CD8-positive, alpha-beta memory T cell (primary cell): ENCODE measurements at regions not wholly inside any gene's neighbourhood (a gene's known extent, or its start where the extent isn't known, plus 50 kb on each side); places are given as distances from the start of the nearest gene placed in this dataset.

Source experiments
- CTCF ChIA-PET: fragments of 350-600 bp; sonication (Branson Sonifier 250); formaldehyde crosslinking; loops from one replicate; lab custom pipeline; 2021; ENCODE audit warnings: antibody characterized with exemption; lab: Charles Lee
- POLR2A ChIA-PET: fragments of 350-600 bp; sonication (Branson Sonifier 250); formaldehyde crosslinking; loops from one replicate; lab custom pipeline; 2021; ENCODE audit warnings: antibody characterized with exemption; lab: Charles Lee
- DNase-seq, 5 donors: peaks; one replicate each; pipeline versions ENCODE4 v3.0.0 to v3.0.0-alpha.2; 2020 to 2022; ENCODE audit warnings: mixed read lengths in 1 of 5
- H3K27ac ChIP-seq: one replicate; pipeline ENCODE4 v1.7.0; 2013; ENCODE audit warnings: low read depth, mild to moderate bottlenecking, low read length, moderate library complexity
- H3K27me3 ChIP-seq: 2 replicates; pipeline ENCODE4 v1.7.0; 2013; ENCODE audit warnings: low read length, mild to moderate bottlenecking; ENCODE audit not compliant: insufficient read depth, poor library complexity, severe bottlenecking
- H3K36me3 ChIP-seq: 2 replicates; pipeline ENCODE4 v1.7.0; 2013; ENCODE audit warnings: mild to moderate bottlenecking, low read length, moderate library complexity; ENCODE audit not compliant: insufficient read depth
- H3K4me1 ChIP-seq: 2 replicates; pipeline ENCODE4 v1.7.0; 2013; ENCODE audit warnings: mild to moderate bottlenecking, low read length, moderate library complexity; ENCODE audit not compliant: insufficient read depth
- H3K4me3 ChIP-seq: 2 replicates; pipeline ENCODE4 v1.7.0; 2013; ENCODE audit warnings: mild to moderate bottlenecking, low read length
- H3K9me3 ChIP-seq: 2 replicates; pipeline ENCODE4 v1.7.0; 2013; ENCODE audit warnings: mild to moderate bottlenecking, low read length
- H3K27ac Mint-ChIP-seq, 8 donors: one replicate each; pipeline ENCODE4 v1.8.0; 2020 to 2021; ENCODE audit warnings: mixed read lengths in 8 of 8, mild to moderate bottlenecking in 6 of 8, inconsistent platforms in 3 of 8, moderate library complexity in 3 of 8
- H3K27me3 Mint-ChIP-seq, 2 donors: one replicate each; pipeline ENCODE4 v1.8.0; 2020 to 2021; ENCODE audit warnings: mixed read lengths in 2 of 2, mild to moderate bottlenecking in 1 of 2, moderate library complexity in 1 of 2
- H3K36me3 Mint-ChIP-seq, 3 donors: one replicate each; pipeline ENCODE4 v1.8.0; 2020 to 2021; ENCODE audit warnings: mixed read lengths in 3 of 3, inconsistent platforms in 1 of 3, mild to moderate bottlenecking in 1 of 3
- H3K4me1 Mint-ChIP-seq, 3 donors: one replicate each; pipeline ENCODE4 v1.8.0; 2020 to 2021; ENCODE audit warnings: mixed read lengths in 3 of 3, inconsistent platforms in 1 of 3, mild to moderate bottlenecking in 1 of 3
- H3K4me3 Mint-ChIP-seq, 7 donors: one replicate each; pipeline ENCODE4 v1.8.0; 2020 to 2021; ENCODE audit warnings: mixed read lengths in 7 of 7, mild to moderate bottlenecking in 6 of 7, moderate library complexity in 4 of 7, inconsistent platforms in 2 of 7
- H3K9me3 Mint-ChIP-seq, 5 donors: one replicate each; pipeline ENCODE4 v1.8.0; 2020 to 2022; ENCODE audit warnings: mixed read lengths in 5 of 5, mild to moderate bottlenecking in 3 of 5, moderate library complexity in 2 of 5, inconsistent platforms in 1 of 5

DNA sequence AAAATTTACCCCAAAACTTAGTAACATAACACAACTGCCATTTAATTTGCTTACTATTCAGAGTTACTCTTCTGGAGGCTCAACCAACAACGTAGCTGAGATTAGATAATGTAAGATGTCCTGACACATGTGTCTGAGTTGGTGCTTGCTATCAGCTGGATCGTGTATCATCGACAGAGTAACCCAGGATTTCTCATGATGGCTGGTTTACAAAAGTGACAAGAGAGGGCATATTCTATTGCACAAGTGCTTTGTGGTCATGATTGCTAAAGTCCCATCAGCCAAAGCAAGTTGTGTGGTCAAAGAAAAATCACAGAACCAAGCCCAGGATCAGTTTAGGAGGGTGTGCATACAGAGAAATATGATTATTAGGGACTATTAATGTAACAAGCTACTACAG, 73.4 kb downstream of the CAPZA3 start:
- Mint-ChIP-seq H3K9me3 (peaks cover 0 to 2% (median 0%) of the 10 kb centered on the region in 5 donors), H3K4me1 (no peaks in the 10 kb centered on the region), H3K27me3 (no peaks in the 10 kb centered on the region), H3K27ac (no peak overlapping the region), H3K4me3 (no peak overlapping the region), H3K36me3 (no peaks in the 10 kb centered on the region)
- ChIA-PET POLR2A (no interaction called here), CTCF (no interaction called here)
- H3K36me3 ChIP-seq, result no peaks in the 10 kb centered on the region
- no peak overlapping the region for H3K4me3 ChIP-seq
- H3K27ac ChIP-seq, result no peak overlapping the region
- DNase-seq, result no peak
- no peaks in the 10 kb centered on the region for H3K4me1 ChIP-seq
- no peaks in the 10 kb centered on the region for H3K9me3 ChIP-seq
- no peaks in the 10 kb centered on the region for H3K27me3 ChIP-seq

GRCh38 chr12:18813753-18814152, 75.8 kb downstream of the CAPZA3 start:
- H3K27me3 ChIP-seq, result no peaks in the 10 kb centered on the region
- ChIA-PET POLR2A (no interaction called here), CTCF (no interaction called here)
- Mint-ChIP-seq H3K27me3 (no peaks in the 10 kb centered on the region), H3K36me3 (no peaks in the 10 kb centered on the region), H3K9me3 (peaks cover 0 to 2% (median 0%) of the 10 kb centered on the region in 5 donors), H3K4me3 (no peak overlapping the region), H3K4me1 (no peaks in the 10 kb centered on the region), H3K27ac (no peak overlapping the region)
- H3K36me3 ChIP-seq, result no peaks in the 10 kb centered on the region
- no peak overlapping the region for H3K4me3 ChIP-seq
- no peaks in the 10 kb centered on the region for H3K4me1 ChIP-seq
- no peaks in the 10 kb centered on the region for H3K9me3 ChIP-seq
- DNase-seq, result no peak
- no peak overlapping the region for H3K27ac ChIP-seq

DNA sequence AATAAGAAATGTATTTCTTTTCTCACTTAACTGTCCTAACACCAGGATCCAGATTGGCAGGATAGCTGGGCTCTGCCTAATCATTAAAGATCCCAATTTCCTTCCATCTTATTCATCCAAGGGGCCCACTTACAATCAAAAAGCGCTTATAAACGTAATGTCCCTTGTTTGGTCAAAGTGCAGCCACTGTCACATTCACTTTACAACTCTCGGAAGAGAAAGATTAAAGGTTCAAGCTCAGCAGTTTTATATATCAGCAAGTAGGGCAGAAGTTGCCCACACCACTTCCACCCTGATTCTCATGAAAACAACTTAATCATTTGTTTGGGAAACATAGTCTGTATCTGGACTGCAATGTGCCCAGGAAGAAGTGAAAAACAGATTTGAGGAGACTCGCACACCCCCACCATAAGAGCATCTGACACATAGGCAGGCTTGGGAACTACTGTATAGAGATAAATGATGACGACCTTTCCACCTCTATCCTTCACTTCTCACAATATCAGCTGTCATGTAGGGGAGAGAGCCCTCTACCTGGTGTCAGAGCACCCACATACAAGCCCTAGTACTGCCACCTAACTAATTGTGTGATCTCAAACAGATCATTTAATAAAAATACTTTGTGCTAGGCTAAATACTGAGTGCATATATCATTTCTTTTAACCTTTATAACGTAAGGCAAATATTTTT, 80.8 kb downstream of the CAPZA3 start:
- H3K4me3 Mint-ChIP-seq, result no peak overlapping the region
- POLR2A ChIA-PET, result no interaction called here
- Histone ChIP-seq H3K36me3 (no peaks in the 10 kb centered on the region), H3K27me3 (no peaks in the 10 kb centered on the region), H3K27ac (no peak overlapping the region), H3K4me1 (no peaks in the 10 kb centered on the region), H3K4me3 (no peak overlapping the region), H3K9me3 (no peaks in the 10 kb centered on the region)
- peaks cover 0 to 2% (median 0%) of the 10 kb centered on the region in 5 donors for H3K9me3 Mint-ChIP-seq
- CTCF ChIA-PET, result no interaction called here
- H3K36me3 Mint-ChIP-seq, result no peaks in the 10 kb centered on the region
- DNase-seq, result no peak
- no peak overlapping the region for H3K27ac Mint-ChIP-seq
- H3K4me1 Mint-ChIP-seq, result no peaks in the 10 kb centered on the region
- H3K27me3 Mint-ChIP-seq, result peaks cover 0 to 1% of the 10 kb centered on the region in 2 donors

DNA sequence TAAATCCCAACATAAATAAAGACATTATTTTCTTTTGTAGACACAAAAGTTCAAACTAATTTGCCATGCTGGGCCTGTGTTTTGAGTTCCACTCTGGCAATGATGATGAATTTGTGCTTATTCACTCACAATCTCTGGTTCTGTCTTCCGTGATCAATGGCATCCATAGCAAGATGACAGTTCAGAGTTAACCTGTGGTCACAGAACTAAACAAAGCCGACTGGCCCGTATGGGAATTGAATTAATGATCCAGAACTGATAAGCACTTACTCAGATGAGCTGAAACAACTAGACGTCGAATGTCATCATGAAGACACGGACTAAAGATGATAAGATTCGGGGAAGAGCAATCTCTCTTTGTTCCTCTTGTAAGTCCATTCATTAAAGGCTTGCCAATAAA, 81.6 kb downstream of the CAPZA3 start:
- Mint-ChIP-seq H3K27ac (no peak overlapping the region), H3K36me3 (no peaks in the 10 kb centered on the region), H3K4me3 (no peak overlapping the region), H3K4me1 (no peaks in the 10 kb centered on the region), H3K27me3 (peaks cover 0 to 1% of the 10 kb centered on the region in 2 donors), H3K9me3 (peaks cover 0 to 2% (median 0%) of the 10 kb centered on the region in 5 donors)
- DNase-seq, result no peak
- H3K36me3 ChIP-seq, result no peaks in the 10 kb centered on the region
- ChIA-PET CTCF (no interaction called here), POLR2A (no interaction called here)
- no peak overlapping the region for H3K4me3 ChIP-seq
- H3K27ac ChIP-seq, result no peak overlapping the region
- no peaks in the 10 kb centered on the region for H3K27me3 ChIP-seq
- H3K9me3 ChIP-seq, result no peaks in the 10 kb centered on the region
- no peaks in the 10 kb centered on the region for H3K4me1 ChIP-seq

DNA sequence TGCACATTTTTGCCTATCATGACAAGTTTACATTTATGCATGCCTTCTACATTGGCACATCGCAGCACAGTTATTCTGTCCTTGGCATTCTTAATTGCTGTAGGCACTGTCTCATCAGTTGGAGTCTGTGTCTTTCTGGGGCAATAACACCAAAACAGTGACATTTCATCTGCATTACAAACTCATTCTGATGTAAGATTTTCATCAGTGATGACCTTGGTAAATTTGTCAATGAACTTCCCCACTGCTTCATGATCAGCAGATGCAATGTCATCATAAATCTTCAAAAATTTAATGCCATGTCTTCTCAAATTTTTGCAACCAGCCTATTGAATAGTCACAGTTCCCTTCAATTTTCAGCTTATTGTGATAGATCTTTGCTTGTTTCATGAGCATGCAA, 85.5 kb downstream of the CAPZA3 start:
- peaks cover 0 to 1% of the 10 kb centered on the region in 2 donors for H3K27me3 Mint-ChIP-seq
- CTCF ChIA-PET, result no interaction called here
- no peaks in the 10 kb centered on the region for H3K4me1 Mint-ChIP-seq
- Histone ChIP-seq H3K4me1 (no peaks in the 10 kb centered on the region), H3K4me3 (no peak overlapping the region), H3K36me3 (no peaks in the 10 kb centered on the region), H3K27ac (no peak overlapping the region), H3K27me3 (no peaks in the 10 kb centered on the region), H3K9me3 (no peaks in the 10 kb centered on the region)
- H3K9me3 Mint-ChIP-seq, result peaks cover 0 to 5% (median under 1%) of the 10 kb centered on the region in 5 donors
- no peaks in the 10 kb centered on the region for H3K36me3 Mint-ChIP-seq
- no peak for DNase-seq
- H3K27ac Mint-ChIP-seq, result no peak overlapping the region
- no peak overlapping the region for H3K4me3 Mint-ChIP-seq
- POLR2A ChIA-PET, result no interaction called here

- no peak overlapping the region for H3K27ac Mint-ChIP-seq
- Histone ChIP-seq H3K36me3 (no peaks in the 10 kb centered on the region), H3K27me3 (no peaks in the 10 kb centered on the region), H3K4me3 (no peak overlapping the region), H3K4me1 (no peaks in the 10 kb centered on the region), H3K9me3 (no peaks in the 10 kb centered on the region), H3K27ac (no peak overlapping the region)
- POLR2A ChIA-PET, result no interaction called here
- peaks cover 0 to 1% of the 10 kb centered on the region in 2 donors for H3K27me3 Mint-ChIP-seq
- DNase-seq, result no peak
- H3K4me3 Mint-ChIP-seq, result no peak overlapping the region
- H3K9me3 Mint-ChIP-seq, result peaks cover 0 to 10% (median 4%) of the 10 kb centered on the region in 5 donors
- no peaks in the 10 kb centered on the region for H3K4me1 Mint-ChIP-seq
- CTCF ChIA-PET, result no interaction called here
- H3K36me3 Mint-ChIP-seq, result peaks cover 0 to 5% (median 0%) of the 10 kb centered on the region in 3 donors
Observed at GRCh38 chr12:18824287-18824686, 86.4 kb downstream of the CAPZA3 start.

DNA sequence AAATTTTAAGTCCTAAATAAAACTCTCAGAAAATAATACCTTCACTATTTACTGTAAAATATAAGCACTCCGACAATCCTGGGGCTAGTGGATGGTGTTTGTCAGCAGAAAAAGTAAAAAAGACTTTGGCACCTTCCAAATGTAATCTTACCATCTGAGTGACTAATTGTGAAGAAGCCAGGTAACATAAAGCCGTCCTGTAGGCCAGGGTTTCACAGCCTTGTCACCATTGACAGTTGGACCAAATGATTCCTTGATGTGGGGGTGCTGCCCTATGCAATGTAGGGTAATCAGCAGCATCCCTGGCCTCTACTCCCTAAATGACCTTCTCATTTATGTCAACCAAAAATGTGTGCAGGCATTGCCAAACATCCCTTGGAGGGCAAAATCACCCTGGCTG, 87.2 kb downstream of the CAPZA3 start:
- Histone ChIP-seq H3K4me3 (no peak overlapping the region), H3K4me1 (no peaks in the 10 kb centered on the region), H3K27ac (no peak overlapping the region), H3K36me3 (no peaks in the 10 kb centered on the region), H3K9me3 (no peaks in the 10 kb centered on the region), H3K27me3 (no peaks in the 10 kb centered on the region)
- ChIA-PET CTCF (no interaction called here), POLR2A (no interaction called here)
- H3K9me3 Mint-ChIP-seq, result peaks cover 0 to 11% (median 4%) of the 10 kb centered on the region in 5 donors
- peaks cover 0 to 5% (median 0%) of the 10 kb centered on the region in 3 donors for H3K36me3 Mint-ChIP-seq
- no peak for DNase-seq
- H3K27ac Mint-ChIP-seq, result no peak overlapping the region
- H3K4me3 Mint-ChIP-seq, result no peak overlapping the region
- no peaks in the 10 kb centered on the region for H3K27me3 Mint-ChIP-seq
- no peaks in the 10 kb centered on the region for H3K4me1 Mint-ChIP-seq

DNA sequence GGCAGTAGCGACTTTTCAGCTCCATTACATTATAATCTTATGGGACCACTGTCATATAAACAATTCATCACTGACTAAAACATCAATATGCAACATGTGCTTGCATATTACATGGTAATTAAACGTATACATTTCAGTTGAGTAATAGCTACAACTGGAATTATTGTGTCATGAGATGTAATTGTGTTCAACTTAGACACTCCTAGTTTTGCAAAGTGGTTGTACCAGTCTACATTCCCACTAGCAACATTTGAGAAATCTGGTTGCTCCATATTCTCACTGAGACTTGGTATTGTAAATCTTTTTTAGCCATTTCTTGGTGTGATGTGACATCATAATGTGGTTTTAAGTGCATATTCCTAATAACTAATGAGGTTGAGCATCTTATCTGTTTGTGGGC, 90.0 kb downstream of the CAPZA3 start:
- H3K27me3 Mint-ChIP-seq, result peaks cover 0 to 4% of the 10 kb centered on the region in 2 donors
- ChIA-PET CTCF (no interaction called here), POLR2A (no interaction called here)
- DNase-seq, result no peak
- no peak overlapping the region for H3K4me3 Mint-ChIP-seq
- H3K9me3 ChIP-seq, result no peaks in the 10 kb centered on the region
- no peaks in the 10 kb centered on the region for H3K4me1 Mint-ChIP-seq
- H3K27me3 ChIP-seq, result no peaks in the 10 kb centered on the region
- H3K27ac ChIP-seq, result no peak overlapping the region
- no peaks in the 10 kb centered on the region for H3K36me3 ChIP-seq
- H3K27ac Mint-ChIP-seq, result no peak overlapping the region
- H3K36me3 Mint-ChIP-seq, result peaks cover 0 to 5% (median 0%) of the 10 kb centered on the region in 3 donors
- no peaks in the 10 kb centered on the region for H3K4me1 ChIP-seq
- H3K9me3 Mint-ChIP-seq, result peaks cover 0 to 14% (median 4%) of the 10 kb centered on the region in 5 donors
- H3K4me3 ChIP-seq, result no peak overlapping the region
